IMR-90 (cell line): ENCODE measurements at regions not wholly inside any gene's neighbourhood (a gene's known extent, or its start where the extent isn't known, plus 50 kb on each side); places are given as distances from the start of the nearest gene placed in this dataset.

Experiments
- ATAC-seq: fragments of 200-7000 bp; cut with Tn5 transposase; 2 replicates; pipeline ENCODE4 v1.9.1; 2020; ENCODE audit warnings: low read depth, mild to moderate bottlenecking, moderate library complexity
- BruUV-seq: library from RNA; stranded (reverse); fragments of 400-500 nt; replicated peaks from 2 replicates; lab custom pipeline; 2021; lab: Mats Ljungman, UMichigan
- CTCF ChIA-PET: fragments of 300-600 bp; formaldehyde crosslinking; extraction: SDS; loops from one replicate; lab custom pipeline; 2021; ENCODE audit warnings: antibody characterized with exemption; lab: Yijun Ruan, JAX
- POLR2A ChIA-PET: fragments of 300-600 bp; sonication (Branson Sonifier 250); formaldehyde crosslinking; loops from one replicate; lab custom pipeline; 2022; ENCODE audit warnings: antibody characterized with exemption; ENCODE audit not compliant: unreplicated experiment; lab: Charles Lee
- DNase-seq: peaks from one replicate; pipeline ENCODE4 v3.0.0; 2013
- H2AFZ ChIP-seq: replicated peaks from 2 replicates; pipeline ENCODE3; 2013; ENCODE audit warnings: low read length, mild to moderate bottlenecking; ENCODE audit not compliant: poor library complexity
- H2AK5ac ChIP-seq: 2 replicates; pipeline ENCODE4 v1.6.1; 2013; ENCODE audit warnings: low read depth, low read length, inconsistent platforms
- H2AK9ac ChIP-seq: replicated peaks from 2 replicates; pipeline ENCODE3; 2013; ENCODE audit warnings: mild to moderate bottlenecking, low read depth, low read length, moderate library complexity; ENCODE audit not compliant: poor library complexity
- H2BK120ac ChIP-seq: 2 replicates; pipeline ENCODE4 v1.6.1; 2013; ENCODE audit warnings: low read depth, low read length, inconsistent platforms
- H2BK15ac ChIP-seq: 3 replicates; pipeline ENCODE4 v1.6.1; 2013; ENCODE audit warnings: low read depth, low read length, inconsistent platforms
- H2BK20ac ChIP-seq: 2 replicates; pipeline ENCODE4 v1.6.1; 2013; ENCODE audit warnings: low read depth, mild to moderate bottlenecking, inconsistent platforms, low read length, moderate library complexity
- H2BK5ac ChIP-seq: 2 replicates; pipeline ENCODE4 v1.6.1; 2013; ENCODE audit warnings: mild to moderate bottlenecking, low read depth, low read length, inconsistent platforms; ENCODE audit not compliant: poor library complexity, severe bottlenecking
- H3K14ac ChIP-seq: replicated peaks from 2 replicates; pipeline ENCODE4 v1.6.1; 2013; ENCODE audit warnings: low read depth, low read length, inconsistent platforms
- H3K18ac ChIP-seq: 2 replicates; pipeline ENCODE4 v1.6.1; 2013; ENCODE audit warnings: low read depth, low read length, control low read depth
- H3K23ac ChIP-seq: 2 replicates; pipeline ENCODE4 v1.6.1; 2013; ENCODE audit warnings: low read depth, low read length, inconsistent platforms
- H3K27ac ChIP-seq: 2 replicates; pipeline ENCODE4 v1.5.1; 2013; ENCODE audit warnings: mild to moderate bottlenecking, control low read depth, low read length; ENCODE audit not compliant: insufficient read depth
- H3K27me3 ChIP-seq: 2 replicates; pipeline ENCODE4 v1.6.1; 2013; ENCODE audit warnings: low read length; ENCODE audit not compliant: control insufficient read depth, insufficient read depth
- H3K36me3 ChIP-seq: 2 replicates; pipeline ENCODE4 v1.6.1; 2013; ENCODE audit warnings: low read length, mixed read lengths; ENCODE audit not compliant: control insufficient read depth, insufficient read depth
- H3K4ac ChIP-seq: 2 replicates; pipeline ENCODE4 v1.6.1; 2013; ENCODE audit warnings: low read depth, low read length, inconsistent platforms
- H3K4me1 ChIP-seq: 2 replicates; pipeline ENCODE4 v1.6.1; 2013; ENCODE audit warnings: low read length, mixed read lengths; ENCODE audit not compliant: control insufficient read depth, insufficient read depth
- H3K4me2 ChIP-seq: 2 replicates; pipeline ENCODE4 v1.6.1; 2013; ENCODE audit warnings: low read depth, mild to moderate bottlenecking, control low read depth, low read length, moderate library complexity
- H3K4me3 ChIP-seq: 2 replicates; pipeline ENCODE4 v1.5.1; 2013; ENCODE audit warnings: low read depth, mild to moderate bottlenecking, control low read depth, low read length, moderate library complexity; ENCODE audit not compliant: insufficient read depth
- H3K56ac ChIP-seq: 2 replicates; pipeline ENCODE4 v1.6.1; 2013; ENCODE audit warnings: low read length, inconsistent platforms; ENCODE audit not compliant: insufficient read depth; ENCODE audit errors: extremely low read depth
- H3K79me1 ChIP-seq, 2 experiments: 2 replicates each; pipeline ENCODE4 v1.6.1; 2013; ENCODE audit warnings: low read length in 2 of 2, inconsistent platforms in 1 of 2, low read depth in 1 of 2
- H3K9ac ChIP-seq: 2 replicates; pipeline ENCODE4 v1.6.1; 2013; ENCODE audit warnings: low read depth, low read length, control low read depth
- H3K9me1 ChIP-seq: 2 replicates; pipeline ENCODE4 v1.6.1; 2013; ENCODE audit warnings: low read length, inconsistent platforms; ENCODE audit not compliant: insufficient read depth
- H3K9me3 ChIP-seq: 2 replicates; pipeline ENCODE4 v1.6.1; 2013; ENCODE audit warnings: low read length; ENCODE audit not compliant: control insufficient read depth, insufficient read depth
- H4K20me1 ChIP-seq: 2 replicates; pipeline ENCODE4 v1.6.1; 2013; ENCODE audit warnings: low read length, inconsistent platforms; ENCODE audit not compliant: insufficient read depth
- H4K5ac ChIP-seq: 2 replicates; pipeline ENCODE4 v1.6.1; 2013; ENCODE audit warnings: mild to moderate bottlenecking, low read depth, low read length, control low read depth
- H4K8ac ChIP-seq, 2 experiments: 2 replicates each; pipeline ENCODE4 v1.6.1; 2013; ENCODE audit warnings: low read depth in 2 of 2, low read length in 2 of 2, control low read depth in 1 of 2, inconsistent platforms in 1 of 2
- H4K91ac ChIP-seq: 2 replicates; pipeline ENCODE4 v1.6.1; 2013; ENCODE audit warnings: low read depth, low read length, inconsistent platforms; ENCODE audit not compliant: insufficient read depth
- BHLHE40 ChIP-seq: fragments of 150-350 bp; IDR thresholded peaks from 2 replicates; pipeline ENCODE4 v1.6.1; 2016; ENCODE audit warnings: mild to moderate bottlenecking, low read depth, low read length
- CEBPB ChIP-seq: IDR thresholded peaks from 2 replicates; pipeline ENCODE4 v1.6.1; 2012; ENCODE audit warnings: low read depth, low read length, improper control_type of control experiment
- CTCF ChIP-seq: conservative IDR thresholded peaks from 2 replicates; pipeline ENCODE4 v1.5.1; 2012; ENCODE audit warnings: mild to moderate bottlenecking, low read depth, low read length, improper control_type of control experiment
- ELK1 ChIP-seq: fragments of 150-350 bp; IDR thresholded peaks from 2 replicates; pipeline ENCODE4 v1.6.1; 2016; ENCODE audit warnings: low read depth, mild to moderate bottlenecking, low read length, moderate library complexity, borderline replicate concordance
- MAFK ChIP-seq: IDR thresholded peaks from 2 replicates; pipeline ENCODE4 v1.6.1; 2012; ENCODE audit warnings: low read depth, low read length, improper control_type of control experiment
- MAZ ChIP-seq: IDR thresholded peaks from 2 replicates; pipeline ENCODE4 v1.6.1; 2012; ENCODE audit warnings: low read depth, mild to moderate bottlenecking, low read length, improper control_type of control experiment, moderate library complexity, borderline replicate concordance
- MXI1 ChIP-seq: IDR thresholded peaks from 2 replicates; pipeline ENCODE4 v1.6.1; 2012; ENCODE audit warnings: low read depth, mild to moderate bottlenecking, low read length, moderate library complexity, borderline replicate concordance
- NFE2L2 ChIP-seq: fragments of 150-350 bp; IDR thresholded peaks from 2 replicates; pipeline ENCODE4 v1.6.1; 2016; ENCODE audit warnings: low read depth, mild to moderate bottlenecking, low read length
- RAD21 ChIP-seq: IDR thresholded peaks from 2 replicates; pipeline ENCODE4 v1.6.1; 2012; ENCODE audit warnings: low read length, improper control_type of control experiment
- RCOR1 ChIP-seq: IDR thresholded peaks from 2 replicates; pipeline ENCODE4 v1.6.1; 2012; ENCODE audit warnings: mild to moderate bottlenecking, low read length, improper control_type of control experiment; ENCODE audit not compliant: insufficient replicate concordance
- RFX5 ChIP-seq: IDR thresholded peaks from 2 replicates; pipeline ENCODE4 v1.8.0; 2012; ENCODE audit warnings: low read depth, mild to moderate bottlenecking, low read length, moderate library complexity
- SMC3 ChIP-seq: fragments of 150-350 bp; IDR thresholded peaks from 2 replicates; pipeline ENCODE4 v1.6.1; 2016; ENCODE audit warnings: low read depth, mild to moderate bottlenecking, antibody characterized with exemption, low read length, moderate library complexity
- USF2 ChIP-seq: fragments of 150-350 bp; IDR thresholded peaks from 2 replicates; pipeline ENCODE4 v1.6.1; 2017; ENCODE audit warnings: mild to moderate bottlenecking, antibody characterized with exemption, low read length, low read depth
- WGBS, 2 experiments: methylation state at CpG; one replicate each; pipeline versions ENCODE4 v1.1.5 to v1.1.7; 2013; ENCODE audit warnings: missing lambda C conversion rate in 2 of 2; ENCODE audit not compliant: insufficient read length in 1 of 2; ENCODE audit errors: extremely low coverage in 2 of 2; 5-methylcytosine and 5-hydroxymethylcytosine counted together
- dilution Hi-C: fragments of 300-500 bp; cut with HindIII; formaldehyde crosslinking; loops from one replicate; pipeline ENCODE4 v1.14.3; 2018; ENCODE audit warnings: low sequenced_read_pairs; ENCODE audit not compliant: unreplicated experiment
- in situ Hi-C: fragments of 300-500 bp; cut with MboI; formaldehyde crosslinking; loops from 3 replicates; pipeline ENCODE4 v1.14.3; 2019; ENCODE audit warnings: low sequenced_read_pairs, inconsistent platforms, mixed read lengths
- intact Hi-C: fragments of 100-400 bp; cut with micrococcal nuclease; formaldehyde crosslinking; loops from 2 replicates; pipeline ENCODE4 v1.10.0; 2022

- ChIA-PET CTCF (no interaction called here), POLR2A (no interaction called here)
- H3K14ac ChIP-seq, result no peak overlapping the region
- H3K27me3 ChIP-seq, result peaks cover 19% of the 10 kb centered on the region
- in situ Hi-C loops (no loop called here), dilution Hi-C loops (no loop called here), intact Hi-C loops (no loop called here)
- H4K20me1 ChIP-seq, result no peaks in the 10 kb centered on the region
- no peak overlapping the region for H4K8ac ChIP-seq
- BruUV-seq, result no TSS peak
- ATAC-seq (no peak), DNase-seq (no peak)
- no peak overlapping the region for H3K23ac ChIP-seq
- no peak overlapping the region for H2AK9ac ChIP-seq
- WGBS, 2 experiments, result 96% methylated on average over 4 of the region's 5 CpGs; no CpG with 5 or more reads in 1 of the 2 experiments
- H3K36me3 ChIP-seq, result no peaks in the 10 kb centered on the region
- H3K4me2 ChIP-seq, result no peak overlapping the region
- no peaks in the 10 kb centered on the region for H3K4me1 ChIP-seq
- TF ChIP-seq RAD21 (no peak), CEBPB (no peak), RCOR1 (no peak), MAFK (no peak), NFE2L2 (no peak), BHLHE40 (no peak), MAZ (no peak), MXI1 (no peak), USF2 (no peak), CTCF (no peak), ELK1 (no peak), RFX5 (no peak), SMC3 (no peak)
- H3K9ac ChIP-seq, result no peak overlapping the region
- H2AFZ ChIP-seq, result no peak overlapping the region
- H2BK15ac ChIP-seq, result no peak overlapping the region
- H2BK120ac ChIP-seq, result no peak overlapping the region
- no peak overlapping the region for H3K4me3 ChIP-seq
- no peaks in the 10 kb centered on the region for H3K79me1 ChIP-seq
- no peak overlapping the region for H2AK5ac ChIP-seq
- no peak overlapping the region for H2BK5ac ChIP-seq
- no peak overlapping the region for H3K4ac ChIP-seq
- no peak overlapping the region for H2BK20ac ChIP-seq
- H3K56ac ChIP-seq, result no peak overlapping the region
- H4K91ac ChIP-seq, result no peak overlapping the region
- no peak overlapping the region for H3K18ac ChIP-seq
- H3K9me3 ChIP-seq, result no peaks in the 10 kb centered on the region
- H3K27ac ChIP-seq, result no peak overlapping the region
- H4K5ac ChIP-seq, result no peak overlapping the region
- no peaks in the 10 kb centered on the region for H3K9me1 ChIP-seq
Observed at GRCh38 chr5:61675015-61675692, 343.1 kb downstream of the ZSWIM6 start.
